ENCODE measurements at regions not wholly inside any gene's neighbourhood (a gene's known extent, or its start where the extent isn't known, plus 50 kb on each side); places are given as distances from the start of the nearest gene placed in this dataset.

DNA sequence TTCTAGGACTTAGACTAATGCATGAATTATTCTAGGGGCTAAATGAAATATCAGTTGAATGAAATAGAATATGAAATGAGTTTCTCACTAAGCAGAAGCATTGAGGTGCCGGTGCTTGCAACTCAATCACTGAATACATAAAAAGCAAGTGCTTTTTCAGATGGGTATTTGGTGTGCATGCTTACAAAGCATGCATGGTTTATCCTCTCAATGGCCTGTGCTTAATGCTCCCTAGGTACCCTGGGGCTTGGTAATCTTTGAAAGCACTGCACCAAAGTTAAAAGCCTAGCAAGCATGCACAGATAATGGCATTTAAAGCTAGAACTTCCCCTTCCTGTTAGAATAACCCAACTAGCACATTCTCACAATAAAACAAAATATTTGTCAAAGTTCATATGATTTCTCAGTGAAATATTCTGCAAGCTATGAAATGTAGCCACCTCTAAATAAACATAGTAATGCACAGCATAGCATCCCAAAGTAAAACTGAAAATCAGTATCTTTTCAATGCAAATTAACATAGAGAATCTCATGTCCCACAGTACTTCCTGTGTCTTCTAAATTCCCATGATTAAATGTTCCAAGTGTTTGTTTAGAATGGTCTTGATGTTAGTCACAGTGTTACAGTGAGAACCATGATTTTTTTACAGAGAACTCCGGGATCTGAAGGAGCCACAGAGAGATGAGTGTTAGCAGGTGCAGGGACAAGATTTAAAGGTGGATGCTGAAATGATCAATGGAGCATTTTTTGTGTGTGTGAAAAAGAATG is 143.4 kb upstream of the CDH6 start:
- Histone ChIP-seq H3K79me1 (ENCODE audit: insufficient read depth, low read depth, low read length, poor library complexity, severe bottlenecking) (no peaks in the 10 kb centered on the region), H4K8ac (replicated peaks; ENCODE audit: insufficient read length, low read depth, low read length) (no peak overlapping the region), H3K4ac (ENCODE audit: low read depth, low read length) (no peak overlapping the region), H3K14ac (ENCODE audit: insufficient read depth, low read length) (no peak overlapping the region), H3K4me1 (ENCODE audit: insufficient read depth, low read length) (peaks cover 3% of the 10 kb centered on the region; the same call in 1 of the 2 replicates), H2BK5ac (ENCODE audit: insufficient read length, low read length) (no peak overlapping the region), H3K18ac (ENCODE audit: insufficient read length, low read depth, low read length) (no peak overlapping the region), H3K56ac (ENCODE audit: insufficient read length, low read depth, low read length) (no peak overlapping the region), H2BK120ac (ENCODE audit: low read depth, low read length, poor library complexity, severe bottlenecking) (no peak overlapping the region), H3K4me2 (ENCODE audit: insufficient read depth, insufficient read length, low read length) (no peak overlapping the region), H4K5ac (ENCODE audit: insufficient read length, low read depth, low read length) (no peak overlapping the region), H3K23ac (ENCODE audit: insufficient read length, low read depth, low read length) (no peak overlapping the region), H4K91ac (ENCODE audit: insufficient read length, low read depth, low read length) (no peak overlapping the region), H3K27ac (ENCODE audit: insufficient read length, low read depth, low read length) (no peak overlapping the region), H3T11ph (ENCODE audit: low read length) (no peak overlapping the region), H2BK12ac (ENCODE audit: insufficient read length, low read depth, low read length) (no peak overlapping the region), H2AFZ (ENCODE audit: low read length) (no peak overlapping the region), H4K20me1 (ENCODE audit: control insufficient read depth, insufficient read depth, insufficient read length) (no peaks in the 10 kb centered on the region), H3K79me2 (ENCODE audit: insufficient read depth, low read length) (no peaks in the 10 kb centered on the region), H3K23me2 (ENCODE audit: insufficient read length, low read depth, low read length, poor library complexity, severe bottlenecking) (no peaks in the 10 kb centered on the region), H3K27me3 (ENCODE audit: insufficient read depth, low read length) (no peaks in the 10 kb centered on the region), H2BK20ac (ENCODE audit: low read depth, low read length, poor library complexity, severe bottlenecking) (no peak overlapping the region), H3K9me3 (ENCODE audit: control insufficient read depth, low read depth, low read length) (no peaks in the 10 kb centered on the region), H3K9ac (ENCODE audit: extremely low read depth, insufficient read length, low read length) (no peak overlapping the region), H2BK15ac (ENCODE audit: low read depth, low read length) (no peak overlapping the region), H2AK5ac (ENCODE audit: insufficient read length, low read length) (no peak overlapping the region)
- H3K9me3 Mint-ChIP-seq = no peaks in the 10 kb centered on the region; a peak in 2 of 5 replicates
- TF ChIP-seq, protein P1, sequence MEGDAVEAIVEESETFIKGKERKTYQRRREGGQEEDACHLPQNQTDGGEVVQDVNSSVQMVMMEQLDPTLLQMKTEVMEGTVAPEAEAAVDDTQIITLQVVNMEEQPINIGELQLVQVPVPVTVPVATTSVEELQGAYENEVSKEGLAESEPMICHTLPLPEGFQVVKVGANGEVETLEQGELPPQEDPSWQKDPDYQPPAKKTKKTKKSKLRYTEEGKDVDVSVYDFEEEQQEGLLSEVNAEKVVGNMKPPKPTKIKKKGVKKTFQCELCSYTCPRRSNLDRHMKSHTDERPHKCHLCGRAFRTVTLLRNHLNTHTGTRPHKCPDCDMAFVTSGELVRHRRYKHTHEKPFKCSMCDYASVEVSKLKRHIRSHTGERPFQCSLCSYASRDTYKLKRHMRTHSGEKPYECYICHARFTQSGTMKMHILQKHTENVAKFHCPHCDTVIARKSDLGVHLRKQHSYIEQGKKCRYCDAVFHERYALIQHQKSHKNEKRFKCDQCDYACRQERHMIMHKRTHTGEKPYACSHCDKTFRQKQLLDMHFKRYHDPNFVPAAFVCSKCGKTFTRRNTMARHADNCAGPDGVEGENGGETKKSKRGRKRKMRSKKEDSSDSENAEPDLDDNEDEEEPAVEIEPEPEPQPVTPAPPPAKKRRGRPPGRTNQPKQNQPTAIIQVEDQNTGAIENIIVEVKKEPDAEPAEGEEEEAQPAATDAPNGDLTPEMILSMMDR (conservative IDR thresholded peaks at IDR 0.05) = no peak
- peaks cover 59 to 65% of the 10 kb centered on the region in 2 experiments for H3K4me1 Mint-ChIP-seq
- H3K36me3 Mint-ChIP-seq (ENCODE audit: insufficient read depth in 1 of 3, low read depth in 3 of 3) = peaks cover 0 to 4% (median 0%) of the 10 kb centered on the region in 3 experiments; a peak in 3 of 7 replicates
- H3K27me3 Mint-ChIP-seq (ENCODE audit: low read depth) = no peaks in the 10 kb centered on the region
- H3K4me3 Mint-ChIP-seq = no peak overlapping the region
- no CpG with 5 or more reads among the region's 2 CpGs for WGBS (ENCODE audit: extremely low coverage, insufficient read length, low lambda C conversion rate)
- peak overlapping the region in 2 of 3 experiments; percentile 5 to 6; a peak in 2 of 7 replicates for H3K27ac Mint-ChIP-seq
- no peak for DNase-seq

Measured in H9 (cell line).